MG63 (cell line): ENCODE measurements at regions not wholly inside any gene's neighbourhood (a gene's known extent, or its start where the extent isn't known, plus 50 kb on each side); places are given as distances from the start of the nearest gene placed in this dataset.
A peak's percentile ranks its signal among the peaks of the same experiment; 100 is the strongest.
"Not testable (repeated sequence)": the region's sequence is repeated elsewhere in the genome, so short reads cannot be mapped to it uniquely, and the experiment has no call there.

Source experiments
- DNase-seq: peaks from one replicate; pipeline ENCODE4 v3.0.0-alpha.2; 2020
- H3K27me3 ChIP-seq: fragments of 250-450 bp; sonication (Bioruptor Pico); 2 replicates; pipeline ENCODE4 v1.5.1; 2020; ENCODE audit warnings: mild to moderate bottlenecking, moderate library complexity
- H3K36me3 ChIP-seq: fragments of 250-450 bp; sonication (Bioruptor Pico); 2 replicates; pipeline ENCODE4 v1.5.1; 2020; ENCODE audit warnings: mild to moderate bottlenecking, moderate library complexity
- H3K4me3 ChIP-seq: fragments of 250-450 bp; sonication (Bioruptor Pico); 2 replicates; pipeline ENCODE4 v1.5.1; 2020; ENCODE audit warnings: mild to moderate bottlenecking, moderate library complexity
- H3K9me3 ChIP-seq: fragments of 250-450 bp; sonication (Bioruptor Pico); 2 replicates; pipeline ENCODE4 v1.5.1; 2020; ENCODE audit warnings: mild to moderate bottlenecking, moderate library complexity

- Histone ChIP-seq H3K9me3 (no peaks in the 10 kb centered on the region), H3K27me3 (no peaks in the 10 kb centered on the region), H3K4me3 (no peak overlapping the region), H3K36me3 (no peaks in the 10 kb centered on the region)
- no peak for DNase-seq
Measured at GRCh38 chr3:190968616-190969015, 106.1 kb upstream of the GMNC start.

DNA sequence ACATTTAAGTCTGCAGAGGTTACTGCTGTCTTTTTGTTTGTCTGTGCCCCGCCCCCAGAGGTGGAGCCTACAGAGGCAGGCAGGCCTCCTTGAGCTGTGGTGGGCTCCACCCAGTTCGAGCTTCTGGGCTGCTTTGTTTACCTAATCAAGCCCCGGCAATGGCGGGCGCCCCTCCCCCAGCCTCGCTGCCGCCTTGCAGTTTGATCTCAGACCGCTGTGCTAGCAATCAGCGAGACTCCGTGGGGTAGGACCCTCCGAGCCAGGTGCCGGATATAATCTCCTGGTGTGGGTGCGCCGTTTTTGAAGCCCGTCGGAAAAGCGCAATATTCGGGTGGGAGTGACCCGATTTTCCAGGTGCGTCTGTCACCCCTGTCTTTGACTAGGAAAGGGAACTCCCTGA is 102.4 kb upstream of the GMNC start:
- H3K4me3 ChIP-seq, H3K9me3 ChIP-seq, DNase-seq, H3K27me3 ChIP-seq, H3K36me3 ChIP-seq: not testable (repeated sequence)

DNA sequence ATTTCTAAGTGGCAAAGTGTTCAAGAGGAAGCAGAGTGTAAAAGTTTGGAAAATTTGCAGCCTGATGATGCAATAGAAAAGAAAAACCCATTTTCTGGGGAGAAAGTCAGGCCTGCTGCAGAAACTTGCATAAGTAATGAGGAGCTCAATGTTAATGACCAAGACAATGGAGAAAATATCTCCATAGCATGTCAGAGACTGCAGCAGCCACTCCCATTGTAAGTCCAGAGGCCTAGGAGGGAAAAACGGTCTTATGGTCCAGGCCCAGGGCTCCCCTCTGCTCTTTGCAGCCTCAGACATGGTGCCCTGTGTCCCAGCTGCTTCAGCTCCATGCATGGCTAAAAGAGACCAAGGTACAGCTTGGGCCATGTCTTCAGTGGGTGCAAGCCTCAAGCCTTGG is 96.6 kb upstream of the GMNC start:
- no peaks in the 10 kb centered on the region for H3K36me3 ChIP-seq

DNA sequence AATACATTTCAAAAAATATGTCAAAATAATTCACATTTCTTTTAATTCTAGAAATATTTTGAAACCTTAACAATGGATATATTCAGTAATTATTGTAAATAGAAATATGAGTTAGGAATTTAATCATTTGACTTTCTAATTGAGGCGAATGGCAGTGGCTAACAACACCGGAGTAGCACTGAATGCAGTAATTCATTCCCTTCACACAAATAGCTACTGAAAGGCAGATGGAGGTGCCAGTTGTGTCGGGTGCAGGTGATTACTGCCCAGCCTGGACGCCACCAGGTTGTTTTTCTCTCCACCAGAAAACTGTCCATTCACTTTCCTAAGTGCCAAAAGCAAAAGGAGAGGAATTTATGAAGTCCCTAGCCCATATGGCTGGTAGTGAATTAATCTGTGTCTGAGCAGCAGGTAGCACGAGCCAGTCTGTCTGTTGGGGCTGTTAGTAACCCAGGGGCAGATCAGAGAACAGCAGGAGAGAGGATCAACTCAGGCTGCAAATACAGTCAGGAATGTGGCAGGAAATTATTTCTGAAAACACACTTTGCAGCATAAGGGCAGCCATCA is 79.3 kb upstream of the GMNC start:
- H3K36me3 ChIP-seq = no peaks in the 10 kb centered on the region
- H3K27me3 ChIP-seq = no peaks in the 10 kb centered on the region; the same call in 1 of the 2 replicates
- no peak overlapping the region for H3K4me3 ChIP-seq
- DNase-seq = no peak
- no peaks in the 10 kb centered on the region for H3K9me3 ChIP-seq

More for the DNA sequence above, 96.6 kb upstream of the GMNC start:
- DNase-seq = no peak
- no peaks in the 10 kb centered on the region for H3K9me3 ChIP-seq
- no peak overlapping the region for H3K4me3 ChIP-seq
- H3K27me3 ChIP-seq = no peaks in the 10 kb centered on the region

- not testable (repeated sequence) for H3K9me3 ChIP-seq, DNase-seq, H3K36me3 ChIP-seq, H3K4me3 ChIP-seq, H3K27me3 ChIP-seq
Measured at GRCh38 chr3:190934616-190935015, 72.1 kb upstream of the GMNC start.

DNA sequence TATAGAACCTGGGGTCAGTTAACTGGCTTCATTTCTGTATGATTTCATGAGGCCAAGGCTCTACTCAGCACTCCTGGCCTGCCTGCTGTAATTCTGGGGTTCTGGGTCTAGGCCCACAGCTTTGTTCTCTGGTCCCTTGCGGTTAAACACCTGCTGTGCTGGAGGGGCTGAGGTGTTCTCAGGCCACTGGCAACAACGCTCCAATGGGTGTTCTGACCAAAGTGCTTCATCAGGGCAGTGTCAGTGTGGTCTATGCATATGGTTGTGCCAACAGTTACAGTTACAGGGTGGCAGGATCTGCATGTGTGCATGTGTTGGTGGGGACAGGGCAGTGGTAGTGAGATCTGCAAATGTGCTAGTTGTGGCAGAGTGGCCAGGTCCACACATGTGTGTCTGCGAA is 64.1 kb upstream of the GMNC start:
- Histone ChIP-seq H3K4me3 (no peak overlapping the region), H3K27me3 (peaks cover 2% of the 10 kb centered on the region), H3K9me3 (no peaks in the 10 kb centered on the region), H3K36me3 (no peaks in the 10 kb centered on the region)
- no peak for DNase-seq

- H3K36me3 ChIP-seq = no peaks in the 10 kb centered on the region
- no peaks in the 10 kb centered on the region for H3K27me3 ChIP-seq
- DNase-seq = peak; percentile 7
- no peak overlapping the region for H3K4me3 ChIP-seq
- no peaks in the 10 kb centered on the region for H3K9me3 ChIP-seq
Measured at GRCh38 chr3:190912736-190913135, 50.2 kb upstream of the GMNC start.
